OCI-LY7 (cell line): ENCODE measurements at regions not wholly inside any gene's neighbourhood (a gene's known extent, or its start where the extent isn't known, plus 50 kb on each side); places are given as distances from the start of the nearest gene placed in this dataset.

Experiments
- CTCF ChIP-seq: fragments of 200-600 bp; sonication (generic); conservative IDR thresholded peaks from 2 replicates; pipeline ENCODE4 v1.5.1; 2014; ENCODE audit warnings: mild to moderate bottlenecking, antibody characterized with exemption, low read length, moderate library complexity, mixed read lengths
- EZH2phosphoT487 ChIP-seq: fragments of 200-600 bp; sonication (generic); IDR thresholded peaks from 2 replicates; pipeline ENCODE4 v1.6.1; 2018; ENCODE audit warnings: low read depth, borderline replicate concordance, mild to moderate bottlenecking, mixed run types, antibody characterized with exemption, low read length, moderate library complexity, mixed read lengths

- no peak for TF ChIP-seq CTCF
- TF ChIP-seq EZH2phosphoT487, result no peak
Measured at GRCh38 chrX:49753691-49754090, 57.9 kb upstream of the PAGE1 start.
